KG1 (cell line): ENCODE measurements at regions not wholly inside any gene's neighbourhood (a gene's known extent, or its start where the extent isn't known, plus 50 kb on each side); places are given as distances from the start of the nearest gene placed in this dataset.
A peak's percentile ranks its signal among the peaks of the same experiment; 100 is the strongest.

Source experiments
- DNase-seq: peaks from one replicate; lab custom pipeline; 2025; lab: John Stamatoyannopoulos, UW

DNA sequence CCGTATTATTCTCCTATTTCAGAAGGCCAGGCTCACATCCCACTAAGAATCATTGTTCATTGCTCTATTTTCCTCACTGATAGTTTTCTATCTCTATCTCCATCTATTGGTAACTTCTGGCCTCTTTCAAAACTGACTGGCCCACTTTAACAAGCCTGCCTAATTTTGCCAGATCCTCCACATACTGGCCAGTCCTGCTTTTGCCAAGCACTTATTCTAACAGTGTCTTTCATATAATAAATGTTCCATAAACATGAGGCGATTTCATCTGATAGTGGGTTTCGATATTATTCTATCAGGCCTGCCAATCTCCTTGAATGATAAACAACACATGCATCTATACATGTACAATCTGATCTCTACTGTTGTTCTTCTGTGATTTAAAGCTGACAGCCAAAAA is 125.9 kb upstream of the KCNH7 start:
- no peak for DNase-seq

DNA sequence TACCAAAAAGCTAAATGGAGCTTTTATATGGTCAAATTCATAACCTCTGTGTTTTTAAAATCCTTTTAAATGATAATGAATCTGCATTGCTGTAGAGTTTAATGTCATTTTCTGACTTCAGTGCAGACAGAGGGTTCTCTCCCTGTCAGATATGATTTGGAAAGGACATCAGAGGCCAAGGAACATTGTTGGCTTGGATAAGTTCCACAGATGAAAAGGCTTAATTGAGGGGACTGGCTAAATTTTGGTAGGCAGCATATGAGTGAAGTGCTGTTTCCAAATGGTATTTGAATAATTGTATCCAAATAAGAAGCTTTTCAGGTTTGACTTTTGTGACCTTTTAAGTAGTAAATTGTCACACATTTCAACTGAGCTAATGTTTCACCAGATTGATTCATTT is 124.6 kb upstream of the KCNH7 start:
- no peak for DNase-seq

DNA sequence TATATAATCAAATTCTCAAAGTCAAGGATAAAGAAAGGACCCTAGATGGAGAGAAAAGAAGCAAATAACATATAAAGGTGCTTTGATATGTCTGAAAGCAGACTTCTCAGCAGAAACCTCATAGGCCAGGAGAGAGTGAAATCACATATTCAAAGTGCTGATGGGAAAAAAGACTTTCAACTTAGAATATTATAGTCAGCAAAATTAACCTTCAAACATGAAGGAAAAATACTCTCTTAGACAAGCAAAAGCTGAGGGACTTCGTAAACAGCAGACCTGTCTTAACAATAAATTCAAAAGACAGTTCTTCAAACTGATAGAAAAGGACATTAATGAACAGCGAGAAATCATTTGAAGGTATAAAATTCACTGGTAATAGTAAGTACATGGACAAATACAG is 107.2 kb upstream of the KCNH7 start:
- DNase-seq = no peak

DNA sequence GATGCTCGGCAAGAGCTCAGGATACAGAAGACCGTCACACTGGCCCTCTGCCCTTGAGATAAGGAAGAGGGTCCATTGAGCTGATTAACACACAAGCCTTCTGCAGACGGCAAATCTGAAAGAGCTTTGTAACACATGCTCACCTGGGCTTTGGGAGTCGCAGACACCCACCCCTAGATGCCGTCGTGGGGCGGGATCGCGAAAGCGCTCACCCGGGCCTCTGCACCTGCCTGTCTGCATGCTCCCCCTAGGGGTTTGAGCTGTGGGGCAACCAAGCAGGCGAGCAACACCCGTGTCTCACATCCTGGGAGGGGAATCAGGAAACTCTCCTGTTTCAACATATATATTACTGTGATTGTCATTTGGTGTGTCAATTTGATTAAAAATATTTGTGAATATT is 99.8 kb upstream of the KCNH7 start:
- DNase-seq = no peak

DNA sequence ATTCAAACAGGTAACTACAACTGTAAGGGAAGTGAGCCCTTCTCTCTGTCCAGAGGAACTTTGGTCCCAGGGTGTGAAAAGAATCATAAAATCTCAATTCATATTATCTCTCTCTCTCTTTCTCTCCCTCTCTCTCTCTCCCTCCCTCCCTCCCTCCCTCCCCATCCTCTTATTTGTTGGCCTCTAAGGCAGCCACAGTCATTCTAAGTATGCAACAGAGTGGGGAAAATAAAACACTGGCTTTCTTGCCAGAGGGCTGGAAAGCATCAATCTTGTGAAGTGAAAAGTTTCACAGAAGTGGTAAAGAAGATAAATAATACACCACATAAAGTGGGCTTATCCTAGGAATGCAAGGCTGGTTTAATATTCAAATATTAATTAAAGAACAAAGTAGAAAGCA is 95.6 kb upstream of the KCNH7 start:
- DNase-seq = no peak

DNA sequence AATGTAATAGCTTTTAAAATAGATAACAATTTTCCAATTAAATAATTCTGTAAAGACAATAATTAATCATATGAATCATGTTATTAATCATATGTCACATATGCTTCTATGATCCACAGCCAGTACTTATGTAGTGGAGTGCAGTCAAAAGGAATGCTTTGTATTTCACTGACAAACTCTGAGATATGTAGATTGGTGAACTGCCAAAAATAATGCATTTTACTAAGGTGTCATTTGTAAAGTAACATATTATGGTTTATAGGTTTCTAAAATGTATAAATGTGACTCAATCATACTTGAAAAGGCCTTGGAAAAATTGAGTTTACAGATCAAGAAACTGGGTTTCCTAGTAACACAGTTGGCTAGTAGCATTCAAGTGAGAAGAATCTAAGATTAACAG is 93.8 kb upstream of the KCNH7 start:
- DNase-seq = no peak

DNA sequence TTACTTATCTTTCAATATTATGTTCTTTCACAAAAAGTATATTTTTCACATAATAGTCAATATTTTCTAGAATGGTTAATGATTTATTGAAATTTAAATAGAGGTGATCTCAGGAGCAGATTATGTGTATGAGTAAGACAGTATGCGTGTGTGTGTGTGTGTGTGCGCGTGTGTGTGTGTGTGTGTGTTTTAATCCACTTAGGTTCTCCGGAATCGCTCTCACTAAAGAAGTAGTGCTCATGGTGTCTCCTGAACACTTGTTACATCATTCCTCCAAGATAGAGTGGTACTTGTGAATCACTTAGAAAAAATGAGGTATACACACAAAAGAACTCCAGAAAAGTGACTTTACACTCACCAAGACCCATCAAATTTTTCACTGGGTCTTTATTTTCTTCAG is 91.0 kb upstream of the KCNH7 start:
- DNase-seq = no peak

DNA sequence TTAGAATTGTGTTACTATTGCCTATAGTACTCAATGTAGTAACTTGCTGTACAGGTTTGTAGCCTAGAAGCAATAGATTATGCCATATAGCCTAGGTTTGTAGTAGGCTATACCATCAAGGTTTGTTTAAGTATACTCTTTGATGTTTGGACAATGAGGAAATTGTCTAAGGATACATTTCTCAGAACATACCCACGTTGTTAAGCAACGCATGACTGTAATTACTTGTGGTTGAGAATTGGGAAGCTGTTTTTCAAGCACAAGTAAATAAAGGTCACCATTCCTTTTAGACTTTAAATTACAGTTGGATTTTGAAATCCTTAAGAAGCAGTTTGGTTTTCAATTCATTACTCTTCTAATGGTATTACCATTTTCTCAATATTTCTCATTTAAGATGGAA is 89.8 kb upstream of the KCNH7 start:
- no peak for DNase-seq

DNA sequence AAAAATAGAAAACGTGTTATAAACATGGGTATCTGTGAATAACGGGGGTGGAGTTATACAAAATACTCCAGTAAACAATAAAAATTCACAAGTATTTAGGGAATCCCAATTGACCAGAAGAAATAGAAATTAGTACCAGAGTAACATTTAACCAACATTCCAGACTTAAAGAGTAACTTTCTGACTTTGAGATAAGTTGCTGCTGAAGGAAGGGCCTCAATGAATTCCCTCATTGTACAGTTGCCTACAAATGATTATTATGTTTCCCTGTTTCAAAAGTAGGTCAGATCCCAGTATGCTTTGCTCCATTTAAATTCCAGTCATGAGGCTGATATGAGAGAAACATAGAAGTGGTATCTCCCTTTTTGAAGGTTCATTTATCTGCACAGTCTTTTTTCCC is 88.3 kb upstream of the KCNH7 start:
- no peak for DNase-seq

DNA sequence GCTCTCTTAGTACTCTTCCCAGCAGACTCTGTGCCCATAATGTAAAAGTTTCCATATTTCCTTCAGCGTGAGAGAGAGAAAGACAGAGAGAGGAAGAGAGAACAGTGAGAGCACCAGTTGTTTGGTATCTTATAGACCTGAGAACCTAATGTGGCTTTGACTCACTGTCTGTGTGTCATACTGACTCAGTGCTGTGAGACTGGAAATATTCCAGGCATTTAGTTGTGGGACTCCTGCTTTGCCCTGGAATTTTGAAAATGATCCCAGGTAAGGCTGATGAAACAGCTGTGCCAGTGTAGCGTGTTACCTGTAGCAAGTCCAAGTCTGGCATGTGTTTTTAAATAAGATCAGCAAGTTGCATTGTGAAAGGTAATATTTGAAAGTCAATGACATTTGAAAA is 87.9 kb upstream of the KCNH7 start:
- no peak for DNase-seq

DNA sequence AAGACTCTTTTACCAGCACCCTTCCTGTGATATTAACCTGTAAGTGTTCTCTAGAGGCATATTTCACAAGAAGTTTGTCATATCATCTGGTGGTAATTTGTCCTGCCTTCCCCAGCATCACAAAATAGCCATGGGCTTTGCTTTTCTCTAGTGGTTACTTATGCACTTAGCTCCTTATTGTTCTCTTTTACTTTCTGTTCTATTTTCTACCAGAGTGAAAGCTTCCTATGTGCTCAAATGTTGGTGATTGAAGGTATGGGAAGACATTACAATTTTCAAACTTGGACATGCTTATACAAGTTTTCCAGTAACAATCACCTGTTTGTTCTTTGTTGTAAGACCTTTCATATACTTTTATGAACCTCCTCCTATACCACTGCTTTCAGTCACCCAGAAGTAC is 87.0 kb upstream of the KCNH7 start:
- DNase-seq = no peak

DNA sequence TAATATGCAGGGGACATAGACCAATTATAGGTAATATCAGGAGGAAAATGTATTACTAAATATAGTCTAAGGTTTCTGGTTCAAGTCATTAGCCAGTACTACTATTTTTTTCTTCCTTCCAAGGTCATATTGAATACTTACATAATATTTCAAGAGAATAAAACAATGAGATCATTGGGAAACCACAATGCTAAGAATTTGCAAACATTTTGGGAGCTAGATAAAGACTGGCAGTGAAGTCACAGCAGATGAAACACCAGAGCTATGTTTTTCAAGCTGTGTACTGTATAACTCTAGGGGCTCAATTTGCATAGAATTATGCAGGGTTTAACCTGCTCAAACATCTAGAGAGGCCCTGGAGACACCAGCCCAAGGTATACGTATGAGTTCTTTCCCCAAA is 80.5 kb upstream of the KCNH7 start:
- no peak for DNase-seq

DNA sequence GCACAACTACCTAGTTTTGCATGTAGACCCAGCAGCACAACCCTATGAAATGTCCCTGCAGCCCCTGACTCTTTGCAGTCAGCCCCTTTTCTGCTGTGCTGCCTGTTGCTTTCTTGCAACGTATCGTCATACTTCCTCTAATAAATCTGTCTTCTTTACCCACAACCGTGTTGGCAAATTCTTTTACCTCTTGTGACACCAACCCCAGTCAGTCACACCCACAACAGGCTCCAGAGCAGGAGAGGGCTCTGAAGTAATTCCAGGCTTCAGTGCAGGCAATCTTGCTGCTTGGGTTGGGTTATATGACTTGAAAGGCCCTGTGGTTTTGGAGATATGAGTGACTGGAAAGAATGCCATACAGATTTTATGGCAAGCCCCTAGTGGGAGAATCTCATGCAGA is 79.1 kb upstream of the KCNH7 start:
- no peak for DNase-seq

DNA sequence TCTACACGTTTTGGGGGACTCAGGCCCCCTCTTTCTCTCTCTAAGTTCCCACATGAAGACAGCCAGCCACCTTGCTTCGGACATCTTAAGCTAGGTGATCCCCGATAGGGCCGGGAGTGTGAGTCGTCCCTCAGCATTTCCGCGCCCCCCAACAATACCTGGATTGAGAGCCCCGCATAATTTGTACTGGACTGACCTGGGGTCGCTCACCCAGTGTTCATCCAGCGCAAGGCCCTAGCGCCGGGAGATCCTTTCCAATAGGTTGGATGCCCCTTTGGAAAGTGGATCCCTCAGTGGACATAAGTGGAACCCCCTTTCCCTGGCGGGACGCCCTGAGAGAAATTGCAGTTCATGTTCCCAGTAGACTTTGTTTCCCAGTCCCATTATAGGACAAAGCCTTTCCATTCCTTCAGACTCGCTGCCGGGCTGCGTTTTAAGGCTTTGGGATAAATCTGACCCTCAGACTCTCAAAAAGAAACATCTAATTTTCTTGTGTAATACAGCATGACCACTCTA is 77.8 kb upstream of the KCNH7 start:
- DNase-seq = no peak

DNA sequence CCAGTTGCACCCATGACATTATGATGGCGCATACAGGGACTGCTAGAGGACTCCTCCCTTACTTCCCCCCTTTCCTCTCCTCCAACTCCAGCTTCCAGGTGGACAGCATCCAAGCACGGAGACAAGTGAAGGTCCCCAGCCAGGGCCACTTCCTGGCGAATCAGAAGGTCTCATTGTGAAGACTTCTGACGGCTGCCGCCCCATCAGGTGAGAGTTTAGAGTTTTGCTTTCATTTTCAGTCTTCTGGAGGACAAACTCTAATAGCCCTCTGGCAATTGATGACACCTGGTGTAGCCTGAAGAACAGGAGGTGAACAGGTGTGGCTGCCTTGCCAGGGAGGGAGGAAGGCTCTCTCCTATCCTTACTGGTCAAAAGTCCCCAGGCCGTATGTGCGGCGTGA is 77.3 kb upstream of the KCNH7 start:
- DNase-seq = no peak

DNA sequence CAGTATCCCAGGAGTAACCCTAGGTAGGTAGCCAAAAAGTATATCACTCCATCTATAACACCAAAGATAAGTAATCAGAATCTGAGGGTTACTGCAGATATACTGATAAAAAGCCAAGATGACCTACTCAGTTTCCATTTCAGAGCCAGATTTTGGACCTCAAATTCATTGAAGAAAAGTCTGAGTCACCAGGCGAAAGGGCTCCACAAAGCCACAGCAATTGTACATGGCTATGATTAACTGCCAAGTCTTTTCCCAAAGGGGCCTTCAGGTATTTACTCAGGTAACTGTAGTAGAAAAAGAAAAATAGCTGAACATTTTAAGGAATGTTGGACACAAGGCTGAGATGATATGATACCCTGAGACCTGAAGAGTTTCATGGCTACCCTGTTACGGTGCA is 75.6 kb upstream of the KCNH7 start:
- DNase-seq = no peak

DNA sequence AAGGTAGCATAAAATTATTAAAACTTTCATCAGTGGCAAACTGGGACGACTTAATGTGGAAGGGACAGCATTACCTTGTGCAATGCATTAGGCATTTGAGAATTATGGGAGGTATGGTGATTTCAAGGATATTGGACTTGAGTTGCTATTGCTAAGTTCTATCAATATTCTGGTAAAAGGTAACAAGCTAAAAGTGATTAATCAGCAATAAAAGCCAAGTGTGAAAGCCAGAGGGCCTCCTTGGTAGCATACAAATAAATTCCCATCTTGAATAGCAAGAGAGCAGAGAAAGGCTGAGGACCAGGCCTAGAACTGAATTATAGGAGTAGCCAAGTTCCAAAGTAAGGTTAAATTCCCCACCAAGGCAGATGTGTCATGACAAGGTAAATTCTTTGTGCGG is 74.2 kb upstream of the KCNH7 start:
- DNase-seq = no peak

DNA sequence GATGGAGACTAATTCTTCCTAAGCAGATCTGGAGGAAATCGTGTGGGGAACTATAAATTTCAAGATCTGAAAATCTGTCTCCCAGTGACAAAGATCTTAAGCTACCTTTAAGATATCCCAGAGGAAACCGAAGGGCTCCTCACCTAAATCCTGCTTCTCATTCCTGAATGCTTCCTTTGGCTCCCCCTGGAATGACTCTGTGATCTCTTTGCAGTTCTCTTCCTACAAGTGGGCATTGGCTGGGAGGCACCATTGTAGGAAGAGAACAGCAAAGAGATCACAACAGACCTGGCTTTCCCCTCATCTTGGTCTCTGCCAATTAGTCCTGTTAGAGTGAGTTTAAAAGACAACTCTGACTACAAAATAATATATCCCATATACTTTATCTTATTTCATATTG is 70.0 kb upstream of the KCNH7 start:
- DNase-seq = no peak

DNA sequence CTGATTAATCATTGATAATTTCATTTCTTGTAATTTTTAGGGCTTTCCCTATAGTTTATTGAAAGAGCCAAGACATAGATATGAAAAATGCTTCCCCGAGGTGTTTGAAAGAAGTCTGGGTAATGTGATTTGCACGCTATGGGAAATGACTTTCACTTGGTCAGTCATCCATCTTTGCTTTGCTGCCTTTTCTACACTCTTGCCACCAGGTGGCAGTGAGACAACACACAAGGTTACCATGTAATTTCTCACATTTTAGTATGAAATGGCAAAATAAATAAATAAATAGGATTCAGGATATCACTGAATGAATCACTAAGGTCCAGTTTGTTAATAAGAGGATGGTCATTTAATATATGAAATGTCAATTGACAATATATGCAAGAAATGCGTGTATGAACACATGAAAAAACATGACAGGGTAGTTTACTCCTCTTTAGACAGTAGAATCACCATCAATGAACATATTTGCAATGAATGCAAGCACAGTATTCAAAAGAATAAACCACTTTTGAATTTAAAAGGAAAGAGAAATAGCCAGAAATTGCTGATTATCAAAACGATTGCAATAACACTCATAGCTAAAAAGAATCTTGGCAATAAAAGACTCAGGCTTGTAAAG is 52.2 kb upstream of the KCNH7 start:
- peak; percentile 1 for DNase-seq

DNA sequence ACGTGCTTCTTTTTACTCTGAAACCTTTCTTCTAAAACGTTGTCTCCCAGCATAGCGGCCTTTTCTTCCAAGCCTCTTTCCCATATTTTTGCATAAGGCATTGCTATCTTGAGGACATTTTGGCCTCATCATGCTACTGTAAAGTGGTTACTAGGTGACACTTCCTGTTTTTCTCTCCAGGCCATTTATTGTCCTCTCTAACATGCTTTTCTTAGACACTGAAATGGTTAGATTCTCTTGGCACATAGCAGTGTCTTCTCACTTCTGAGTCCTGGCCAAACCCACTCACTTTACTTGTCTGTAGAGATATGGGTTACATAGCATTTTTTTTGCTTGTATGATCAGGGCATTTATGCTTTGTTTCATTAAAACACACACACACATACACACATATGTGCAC is 50.1 kb upstream of the KCNH7 start:
- peak; percentile 1 for DNase-seq
